HG03108 (cell line): ENCODE measurements at regions not wholly inside any gene's neighbourhood (a gene's known extent, or its start where the extent isn't known, plus 50 kb on each side); places are given as distances from the start of the nearest gene placed in this dataset.
"Not testable (repeated sequence)": the region's sequence is repeated elsewhere in the genome, so short reads cannot be mapped to it uniquely, and the experiment has no call there.

ENCODE experiments used
- ATAC-seq: cut with Tn5 transposase; IDR thresholded peaks from one replicate; pipeline ENCODE4 v1.9.1; 2021; ENCODE audit warnings: moderate library complexity; ENCODE audit not compliant: unreplicated experiment

DNA sequence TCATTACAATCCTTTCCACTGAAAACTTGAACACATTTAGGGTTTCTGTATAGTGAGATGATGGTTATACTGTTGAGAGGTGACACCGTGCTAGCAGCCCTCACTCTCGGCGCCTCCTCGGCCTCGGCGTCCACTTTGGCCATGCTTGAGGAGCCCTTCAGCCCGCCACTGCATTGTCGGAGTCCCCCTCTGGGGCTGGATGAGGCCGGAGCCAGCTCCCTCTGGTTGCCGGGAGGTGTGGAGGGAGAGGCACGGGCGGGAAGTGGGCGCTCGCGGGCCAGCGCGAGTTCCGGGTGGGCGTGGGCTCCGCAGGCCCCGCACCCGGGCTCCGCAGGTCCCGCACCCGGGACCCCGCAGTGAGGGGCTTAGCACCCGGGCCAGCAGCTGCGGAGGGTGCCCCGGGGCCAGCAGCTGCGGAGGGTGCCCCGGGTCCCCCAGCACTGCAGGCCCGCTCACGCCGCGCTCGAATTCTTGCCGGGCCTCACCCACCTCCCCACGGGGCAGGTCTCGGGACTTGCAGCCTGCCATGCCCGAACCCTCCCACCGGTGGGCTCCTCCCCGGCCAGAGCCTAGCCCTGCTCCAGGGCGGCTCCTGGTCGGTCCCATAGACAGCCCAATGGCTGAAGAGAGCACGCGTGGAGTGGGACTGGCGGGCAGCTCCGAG lies 145.9 kb upstream of the ZNF608 start:
- ATAC-seq: no peak

DNA sequence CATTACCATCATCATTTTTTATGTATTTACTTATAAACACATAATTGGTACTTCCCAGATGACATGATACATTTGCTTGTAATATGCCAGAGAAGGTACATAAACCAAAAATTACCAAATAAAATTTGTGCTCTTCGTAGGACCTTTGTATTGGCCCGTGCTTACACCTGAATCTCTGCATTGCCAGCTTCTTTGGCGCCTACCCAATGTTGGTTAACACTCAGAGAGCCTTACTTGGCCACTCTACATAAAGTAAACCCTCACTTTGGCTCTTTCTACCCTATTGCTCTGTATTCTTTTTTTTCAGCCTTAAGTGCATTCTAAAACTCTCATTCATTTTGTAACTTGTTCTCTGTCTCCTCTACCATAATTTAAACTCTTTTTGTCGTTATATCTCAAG lies 148.1 kb upstream of the ZNF608 start:
- no peak for ATAC-seq

DNA sequence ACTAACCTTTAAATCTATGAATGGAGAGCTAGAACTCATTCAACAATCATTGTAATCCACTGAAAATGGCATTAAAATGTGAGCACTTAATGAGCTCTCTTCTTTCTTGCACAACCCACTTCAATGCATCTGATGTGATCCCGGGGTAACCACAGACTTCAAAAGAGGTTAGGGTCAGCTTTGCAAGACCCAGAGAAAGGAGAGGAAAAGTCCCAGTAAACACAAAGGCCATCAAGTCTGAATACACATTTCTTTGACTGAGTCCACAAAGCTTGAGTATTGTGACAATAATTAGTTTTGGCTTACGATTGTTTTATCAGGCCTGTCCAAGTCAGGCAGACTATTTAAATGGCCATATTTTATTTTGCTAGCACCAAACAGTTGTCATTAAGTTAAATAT lies 148.8 kb upstream of the ZNF608 start:
- no peak for ATAC-seq

DNA sequence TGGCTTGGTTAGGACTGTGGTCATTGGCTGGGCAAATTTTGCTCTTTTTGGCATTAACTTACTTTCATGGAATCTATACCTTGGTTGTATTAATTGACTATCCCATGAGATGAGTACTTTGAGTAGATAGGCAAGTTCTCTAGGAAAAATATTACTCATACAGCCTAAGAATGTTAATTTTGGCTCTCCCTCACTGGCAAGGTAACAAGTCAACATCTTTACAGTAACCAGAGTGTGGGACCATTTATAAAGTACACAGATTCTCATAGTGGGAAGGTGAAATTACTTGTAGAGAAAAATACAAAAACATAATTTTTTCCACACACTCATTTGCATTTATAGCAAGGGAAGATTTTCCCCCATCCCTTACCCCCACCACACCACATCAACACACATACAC lies 154.6 kb upstream of the ZNF608 start:
- ATAC-seq: no peak

- peak; percentile 99 for ATAC-seq
Measured at GRCh38 chr5:124902097-124902821, 155.8 kb upstream of the ZNF608 start.

- ATAC-seq: no peak
Measured at GRCh38 chr5:124905256-124906130, 159.1 kb upstream of the ZNF608 start.

DNA sequence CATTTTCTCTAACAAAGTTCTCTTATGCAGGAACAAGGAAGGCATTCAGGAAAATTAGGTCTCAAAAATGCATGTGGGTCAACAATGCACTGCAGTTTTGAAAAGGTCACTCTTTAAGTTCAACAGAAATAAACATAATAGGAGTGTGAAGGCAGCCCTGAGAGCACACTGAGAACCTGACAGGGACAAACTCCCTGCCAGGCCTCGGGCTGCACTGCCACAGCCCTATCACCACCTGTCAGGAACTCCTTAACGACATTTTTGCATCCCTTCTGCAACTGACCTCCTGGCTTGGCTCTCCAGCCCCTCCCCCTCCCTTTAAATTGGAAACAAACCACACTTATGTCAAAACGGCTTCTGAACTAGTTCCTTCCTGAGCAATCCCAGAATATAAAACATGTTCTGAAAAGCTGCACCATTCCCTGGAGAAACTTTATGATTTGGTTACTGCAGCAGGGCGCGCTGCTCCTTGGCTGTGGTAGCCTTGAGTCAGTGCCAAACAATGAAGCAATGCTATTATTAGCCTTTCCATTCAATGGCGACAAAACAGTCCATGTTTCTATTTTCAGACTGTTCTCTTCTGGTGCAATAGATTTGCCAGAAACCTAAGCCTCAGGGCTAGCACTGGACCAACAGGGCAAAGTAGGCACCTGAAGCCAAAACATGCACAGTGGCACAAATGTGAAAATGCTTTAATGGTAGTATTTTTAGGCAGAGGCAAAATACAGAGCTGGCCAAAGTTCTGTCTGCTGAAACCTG lies 160.1 kb upstream of the ZNF608 start:
- no peak for ATAC-seq

GRCh38 chr5:124907098-124907644 lies 160.7 kb upstream of the ZNF608 start:
- ATAC-seq: no peak

GRCh38 chr5:124908581-124909451 lies 162.4 kb upstream of the ZNF608 start:
- ATAC-seq: peak; percentile 68

DNA sequence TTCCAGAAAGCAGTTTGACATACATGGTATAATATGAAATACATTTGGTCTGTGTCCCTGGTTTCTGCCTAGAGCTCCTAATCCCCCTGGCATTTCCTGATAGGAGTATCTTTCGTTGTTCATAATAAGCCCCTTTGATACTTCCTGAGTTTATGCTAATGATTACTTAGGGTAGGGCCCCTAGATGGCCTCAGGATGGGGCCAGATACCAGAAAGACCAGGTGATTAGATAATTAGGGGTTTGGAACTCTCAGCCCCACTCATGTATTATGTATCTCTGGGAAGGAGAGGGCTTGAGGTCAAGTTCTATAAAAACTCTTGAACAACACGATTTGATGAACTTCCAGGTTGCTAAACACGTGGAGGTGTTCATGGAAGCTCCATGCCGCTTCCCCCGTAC lies 163.3 kb upstream of the ZNF608 start:
- no peak for ATAC-seq

- ATAC-seq: no peak
Measured at GRCh38 chr5:124910354-124911016, 164.0 kb upstream of the ZNF608 start.

DNA sequence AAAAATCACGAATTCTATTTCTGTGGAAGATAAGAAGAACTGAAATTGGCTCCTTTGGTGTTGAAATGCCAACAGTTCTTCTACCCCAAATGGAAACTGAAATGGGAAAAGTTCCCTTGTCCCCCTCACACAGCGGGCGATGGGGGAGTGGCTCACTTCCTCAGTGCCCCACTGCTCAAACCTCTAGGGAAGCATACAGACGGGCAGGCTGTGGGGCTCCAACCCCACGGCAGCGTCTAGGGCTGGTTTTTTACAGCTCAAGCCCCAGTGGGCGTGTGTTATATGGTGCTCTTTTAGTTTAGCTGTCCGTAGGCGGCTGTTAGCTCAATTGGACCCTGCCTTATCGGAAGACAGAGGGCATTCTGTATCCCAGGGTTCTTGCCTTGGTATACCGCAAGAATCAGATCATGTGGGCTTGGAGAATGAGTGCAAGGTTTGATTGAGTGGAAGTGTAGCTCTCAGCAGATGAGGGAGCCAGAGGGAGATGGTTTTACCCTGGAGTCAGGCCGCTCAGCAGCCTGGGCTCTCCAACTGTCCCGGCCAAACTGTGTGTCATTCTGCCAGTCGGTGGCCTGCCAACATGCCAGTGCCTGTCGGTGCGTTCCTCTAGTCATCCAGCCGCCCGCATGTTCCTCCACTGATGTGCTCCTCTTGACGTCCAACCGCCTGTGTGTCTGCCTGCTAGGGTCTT lies 166.3 kb upstream of the ZNF608 start:
- no peak for ATAC-seq

DNA sequence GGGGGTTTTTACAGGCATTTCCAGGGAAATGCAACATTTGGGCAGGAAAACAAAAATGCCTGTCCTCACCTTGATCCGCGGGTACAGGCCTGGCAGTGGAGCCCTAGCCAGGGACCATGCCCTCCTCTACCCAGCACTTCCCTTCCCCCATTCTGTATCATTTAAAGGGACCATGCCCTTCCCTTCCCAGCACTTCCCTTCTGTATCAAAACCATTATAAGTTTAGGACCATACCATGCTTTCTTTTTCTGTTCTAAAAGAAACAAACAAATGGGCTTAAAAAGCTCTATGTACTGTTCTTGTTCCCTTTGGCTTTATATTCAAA lies 166.9 kb upstream of the ZNF608 start:
- ATAC-seq: no peak

- not testable (repeated sequence) for ATAC-seq
Measured at GRCh38 chr5:124916313-124916712, 169.9 kb upstream of the ZNF608 start.

DNA sequence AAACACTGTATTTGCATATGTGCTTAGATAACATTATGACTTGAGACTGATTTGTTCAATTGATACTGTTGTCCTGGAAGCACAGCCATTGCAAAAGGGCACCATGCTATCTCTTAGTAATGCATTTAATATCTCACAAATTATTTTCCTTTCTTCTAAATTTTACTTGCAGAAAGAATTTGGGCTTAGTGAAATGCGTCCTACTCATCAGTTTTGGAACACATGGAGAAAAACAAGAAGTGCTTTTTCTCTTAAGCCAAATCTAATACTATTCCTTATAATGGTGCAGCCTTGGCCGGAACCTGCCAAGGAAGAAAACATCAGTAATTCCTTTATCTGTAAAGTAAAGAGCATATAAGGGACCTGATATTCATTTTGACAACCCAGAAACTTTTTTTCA lies 172.2 kb upstream of the ZNF608 start:
- no peak for ATAC-seq

GRCh38 chr5:124919076-124919475 lies 172.6 kb upstream of the ZNF608 start:
- ATAC-seq: no peak

GRCh38 chr5:124919747-124920525 lies 173.5 kb upstream of the ZNF608 start:
- no peak for ATAC-seq
